Activated CD4-positive, alpha-beta T cell treated with anti-CD3 and anti-CD28 coated beads for 48 hours (primary cell): ENCODE measurements at regions not wholly inside any gene's neighbourhood (a gene's known extent, or its start where the extent isn't known, plus 50 kb on each side); places are given as distances from the start of the nearest gene placed in this dataset.

Experiments
- DNase-seq: peaks from one replicate; pipeline ENCODE4 v3.0.0-alpha.2; 2020

- no peak for DNase-seq
Measured at GRCh38 chr9:96031916-96032534, 156.5 kb downstream of the ERCC6L2 start.

- no peak for DNase-seq
Measured at GRCh38 chr9:96031366-96031824, 155.9 kb downstream of the ERCC6L2 start.

DNA sequence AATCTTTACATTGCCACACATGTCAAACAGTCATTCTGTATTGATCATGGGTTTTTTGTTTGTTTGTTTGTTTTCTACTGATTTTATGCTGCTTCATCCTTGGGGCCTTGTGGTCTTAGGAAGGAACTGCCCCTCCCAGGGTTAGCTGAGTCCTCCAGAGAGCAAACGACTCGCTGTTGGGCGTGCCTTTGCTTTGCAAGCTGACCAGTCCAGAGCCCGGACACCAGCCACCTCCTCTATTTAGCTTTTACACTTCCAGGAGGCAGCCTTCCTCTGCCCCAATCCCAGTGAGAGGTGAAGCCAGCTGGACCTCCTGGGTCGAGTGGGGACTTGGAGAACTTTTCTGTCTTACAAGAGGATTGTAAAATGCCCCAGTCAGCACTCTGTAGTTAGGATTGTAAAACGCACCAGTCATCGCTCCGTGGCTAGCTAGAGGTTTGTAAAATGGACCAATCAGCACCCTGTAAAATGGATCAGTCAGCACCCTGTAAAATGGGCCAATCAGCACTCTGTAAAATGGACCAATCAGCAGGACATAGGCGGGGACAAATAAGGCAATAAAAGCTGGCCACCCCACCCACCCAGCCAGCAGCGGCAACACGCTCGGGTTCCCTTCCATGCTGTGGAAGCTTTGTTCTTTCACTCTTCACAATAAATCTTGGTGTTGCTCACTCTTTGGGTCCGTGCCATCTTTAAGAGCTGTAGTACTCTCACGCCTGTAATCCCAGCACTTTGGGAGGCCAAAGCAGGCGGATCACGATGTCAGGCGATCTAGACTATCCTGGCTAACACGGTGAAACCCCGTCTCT is 154.4 kb downstream of the ERCC6L2 start:
- no peak for DNase-seq

DNA sequence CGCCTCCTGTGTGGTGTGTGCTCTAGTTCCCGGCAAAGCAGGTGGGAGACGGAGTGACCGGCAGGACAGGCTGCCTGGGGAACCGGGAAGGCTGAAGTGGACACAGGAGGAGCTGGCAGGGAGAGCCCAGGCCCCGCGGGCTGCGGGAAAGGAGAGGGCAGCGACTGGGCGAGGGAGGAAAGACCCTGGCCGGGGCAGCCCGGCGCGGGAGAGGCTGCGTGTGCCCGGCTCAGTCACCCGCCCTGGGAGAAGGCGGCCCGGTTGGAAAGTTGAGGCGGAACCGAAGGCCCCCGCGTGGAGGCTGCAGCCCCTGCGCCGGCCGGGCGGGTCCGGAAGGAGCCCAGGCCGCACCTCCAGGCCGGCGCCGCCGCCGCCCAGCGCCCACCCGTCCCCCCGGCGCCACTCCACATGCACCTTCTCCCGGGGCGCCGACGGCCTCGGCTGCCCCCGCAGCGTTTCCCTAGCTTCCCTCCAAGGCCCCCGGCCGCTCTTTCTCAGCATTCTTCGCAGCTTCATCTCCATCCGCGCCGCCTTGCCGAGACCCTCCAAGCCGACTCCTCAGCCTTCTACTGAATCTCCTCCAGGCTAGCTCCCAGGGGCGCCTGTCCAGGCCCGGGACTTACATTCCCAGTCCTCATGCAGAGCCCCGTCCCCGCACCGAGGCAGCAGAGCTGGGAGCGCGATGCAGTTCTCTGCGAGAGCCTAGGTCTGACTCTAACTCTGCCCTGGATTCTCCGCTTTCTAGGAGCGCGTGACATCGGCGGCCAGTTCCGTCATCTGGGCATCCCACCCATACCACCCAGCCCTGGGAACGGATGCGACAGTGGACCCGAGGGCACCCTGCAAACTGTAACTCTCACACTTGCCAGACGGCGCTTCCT is 152.0 kb downstream of the ERCC6L2 start:
- no peak for DNase-seq

GRCh38 chr9:96026655-96027213 is 151.2 kb downstream of the ERCC6L2 start:
- DNase-seq: no peak

DNA sequence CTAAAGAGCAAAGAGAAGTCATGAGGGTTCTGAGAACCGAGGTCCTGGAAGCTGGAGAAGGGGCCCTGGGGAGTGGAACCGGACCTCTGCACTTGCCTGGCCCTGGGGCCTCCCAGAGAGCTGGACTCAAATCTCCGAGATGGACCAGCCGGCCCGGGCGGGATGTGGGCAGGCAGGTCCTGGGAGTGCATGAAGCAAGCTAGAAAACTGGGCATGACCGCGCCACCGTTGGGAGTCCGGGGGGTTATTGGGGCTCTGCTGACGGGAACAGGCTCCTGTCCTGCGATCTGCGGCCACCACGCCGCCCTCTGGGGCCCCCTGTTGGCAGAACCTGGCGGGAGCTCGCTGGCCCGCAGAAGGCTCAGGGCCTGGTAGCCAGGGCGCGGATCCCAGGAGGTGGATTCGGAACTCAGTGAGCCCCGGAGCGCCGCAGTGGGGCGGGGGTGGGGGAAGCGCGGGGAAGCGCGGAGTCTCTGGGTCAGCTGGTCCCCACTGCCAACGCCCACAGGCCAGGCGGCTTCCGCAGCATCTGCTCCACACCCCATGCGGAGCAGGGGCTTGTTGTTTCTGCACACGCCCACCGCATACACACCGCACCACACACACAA is 150.6 kb downstream of the ERCC6L2 start:
- peak; percentile 36 for DNase-seq

GRCh38 chr9:96023486-96023885 is 148.0 kb downstream of the ERCC6L2 start:
- no peak for DNase-seq

DNA sequence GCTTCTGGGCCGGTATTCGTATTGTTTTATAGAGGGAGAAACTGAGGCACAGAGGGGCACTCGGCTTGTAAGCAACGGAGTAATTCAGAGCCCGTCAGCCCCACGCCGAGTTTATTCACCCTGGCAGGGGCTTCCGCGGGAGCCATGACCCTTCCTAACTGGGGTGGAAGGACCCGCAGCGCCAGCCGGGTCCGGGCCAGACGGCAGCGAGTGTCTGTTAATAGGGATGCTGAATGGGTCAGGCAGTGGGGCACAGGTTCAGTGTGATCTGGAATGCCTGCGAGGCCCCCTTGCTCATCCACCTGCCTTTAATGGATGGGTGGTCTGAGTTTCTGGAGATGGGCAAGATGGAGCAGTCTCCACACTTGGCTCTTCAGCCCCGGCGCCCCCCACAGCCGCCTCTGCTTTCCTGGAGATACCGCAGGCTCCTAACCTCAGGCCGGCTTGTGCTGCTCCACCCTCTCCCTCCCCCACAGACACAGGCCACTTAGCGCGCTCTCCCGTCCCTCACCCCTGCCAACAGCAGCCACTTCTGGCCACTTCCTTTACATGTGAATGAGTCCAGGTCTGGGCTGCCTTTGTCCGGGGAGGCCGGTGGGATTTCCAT is 147.1 kb downstream of the ERCC6L2 start:
- DNase-seq: no peak

DNA sequence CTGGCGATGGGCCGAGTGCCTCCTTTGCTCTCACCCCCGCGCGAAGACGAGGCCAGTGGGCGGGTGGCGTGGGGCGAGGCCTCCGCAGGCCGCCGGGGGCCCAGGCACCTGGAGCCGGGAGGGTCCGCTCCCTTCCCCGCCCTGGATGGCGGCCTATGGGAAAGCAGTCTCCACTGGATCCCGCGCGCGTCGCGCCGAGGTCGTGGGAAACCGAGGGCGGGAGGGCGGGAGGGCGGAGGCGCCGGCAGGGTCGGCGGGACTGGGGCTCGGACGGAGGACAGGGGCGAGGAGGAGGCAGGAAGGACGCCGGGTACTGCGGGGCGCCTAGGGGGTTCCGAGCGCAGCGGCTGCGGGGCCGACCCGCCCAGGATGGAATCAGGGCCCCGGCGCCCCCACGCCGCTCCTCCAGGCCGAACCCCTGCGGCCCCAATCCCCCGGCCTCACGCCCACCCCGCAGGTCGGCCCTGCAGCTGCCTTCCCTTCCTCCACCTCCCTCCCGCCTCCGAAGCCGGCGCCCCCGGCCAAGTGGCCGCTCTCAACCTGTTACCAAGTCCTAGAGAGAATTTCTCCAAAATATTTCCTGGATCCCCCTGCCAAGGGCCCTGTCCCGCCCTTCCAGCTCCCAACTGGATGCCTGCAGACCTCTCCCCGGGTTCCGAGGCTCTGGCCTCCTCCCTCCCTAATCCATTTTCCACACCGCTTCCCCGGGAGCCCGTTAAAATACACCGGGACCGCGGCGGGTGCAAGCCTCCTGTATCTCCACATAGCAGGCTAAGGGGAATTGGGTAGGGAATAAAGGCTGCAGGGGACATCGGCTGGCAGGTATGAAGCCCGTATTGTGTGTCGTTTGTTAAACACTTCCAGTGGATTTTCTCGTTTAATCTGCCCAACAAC is 146.3 kb downstream of the ERCC6L2 start:
- DNase-seq: no peak

GRCh38 chr9:96020792-96021550 is 145.5 kb downstream of the ERCC6L2 start:
- DNase-seq: peak; percentile 65

DNA sequence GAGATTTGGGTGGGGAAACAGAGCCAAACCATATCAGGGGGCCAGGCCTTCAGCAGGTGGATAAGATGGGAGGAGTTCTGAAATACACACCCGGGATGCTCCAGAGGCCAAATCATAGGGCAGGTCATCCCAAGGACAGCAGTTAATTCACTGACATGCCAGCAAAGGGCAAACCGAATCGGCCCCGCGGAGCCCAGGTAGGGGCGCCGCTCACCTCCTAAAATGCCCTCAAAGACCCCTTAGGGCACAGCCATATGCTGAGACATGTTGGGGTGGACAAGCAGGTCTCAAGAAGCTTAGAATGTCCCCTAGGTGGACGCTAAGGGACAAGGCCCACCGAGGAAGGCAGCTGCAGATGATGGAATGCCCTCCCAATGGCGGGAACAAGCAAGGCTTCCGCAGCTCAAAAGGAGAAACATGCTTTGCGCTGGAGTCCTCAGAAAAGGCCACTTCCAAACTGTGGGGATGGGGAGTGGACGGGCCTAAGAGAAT is 144.9 kb downstream of the ERCC6L2 start:
- no peak for DNase-seq
